ENCODE measurements at regions not wholly inside any gene's neighbourhood (a gene's known extent, or its start where the extent isn't known, plus 50 kb on each side); places are given as distances from the start of the nearest gene placed in this dataset.

DNA sequence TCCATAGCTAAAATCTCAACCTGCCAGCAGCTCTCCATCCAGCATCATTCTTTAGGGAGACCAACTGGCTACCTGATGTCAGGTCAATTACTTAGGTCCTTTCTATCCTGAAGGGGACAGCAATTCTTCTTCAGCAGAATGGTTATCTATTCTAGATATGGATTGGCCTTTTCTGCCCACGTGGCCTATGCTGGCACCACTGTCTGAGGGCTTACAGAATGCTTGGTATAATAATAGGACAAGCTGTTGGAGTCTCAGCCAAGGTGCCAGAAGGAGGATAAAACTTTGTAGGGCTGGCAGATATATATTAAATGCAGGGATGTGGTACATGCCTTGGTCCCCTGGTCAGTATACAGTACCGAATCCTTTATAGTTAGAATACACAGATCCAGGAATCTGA lies 89.8 kb upstream of the C1GALT1C1 start:
- Histone ChIP-seq H4K5ac (ENCODE audit: insufficient read length, low read depth, low read length) (no peak overlapping the region), H2AK5ac (ENCODE audit: insufficient read length, low read length) (no peak overlapping the region), H4K8ac (replicated peaks; ENCODE audit: insufficient read length, low read depth, low read length) (no peak overlapping the region), H2BK20ac (ENCODE audit: low read depth, low read length, poor library complexity, severe bottlenecking) (no peak overlapping the region), H3K18ac (ENCODE audit: insufficient read length, low read depth, low read length) (no peak overlapping the region), H4K91ac (ENCODE audit: insufficient read length, low read depth, low read length) (no peak overlapping the region), H3K9me3 (ENCODE audit: control insufficient read depth, low read depth, low read length) (peaks cover 25% of the 10 kb centered on the region), H3K27me3 (ENCODE audit: insufficient read depth, low read length) (no peaks in the 10 kb centered on the region), H2BK12ac (ENCODE audit: insufficient read length, low read depth, low read length) (no peak overlapping the region), H3K14ac (ENCODE audit: insufficient read depth, low read length) (no peak overlapping the region), H3K56ac (ENCODE audit: insufficient read length, low read depth, low read length) (no peak overlapping the region), H2BK5ac (ENCODE audit: insufficient read length, low read length) (no peak overlapping the region), H3K4me1 (ENCODE audit: insufficient read depth, low read length) (no peaks in the 10 kb centered on the region), H3K27ac (ENCODE audit: insufficient read length, low read depth, low read length) (no peak overlapping the region), H4K20me1 (ENCODE audit: control insufficient read depth, insufficient read depth, insufficient read length) (no peaks in the 10 kb centered on the region), H3K23ac (ENCODE audit: insufficient read length, low read depth, low read length) (no peak overlapping the region), H2BK120ac (ENCODE audit: low read depth, low read length, poor library complexity, severe bottlenecking) (no peak overlapping the region), H3T11ph (ENCODE audit: low read length) (no peak overlapping the region), H3K79me2 (ENCODE audit: insufficient read depth, low read length) (no peaks in the 10 kb centered on the region), H2AFZ (ENCODE audit: low read length) (no peak overlapping the region), H2BK15ac (ENCODE audit: low read depth, low read length) (no peak overlapping the region), H3K4ac (ENCODE audit: low read depth, low read length) (no peak overlapping the region), H3K4me2 (ENCODE audit: insufficient read depth, insufficient read length, low read length) (no peak overlapping the region), H3K23me2 (ENCODE audit: insufficient read length, low read depth, low read length, poor library complexity, severe bottlenecking) (no peaks in the 10 kb centered on the region), H3K79me1 (ENCODE audit: insufficient read depth, low read depth, low read length, poor library complexity, severe bottlenecking) (no peaks in the 10 kb centered on the region), H3K9ac (ENCODE audit: extremely low read depth, insufficient read length, low read length) (no peak overlapping the region)
- Mint-ChIP-seq H3K4me1 (no peaks in the 10 kb centered on the region), H3K9me3 (peaks cover 67 to 69% of the 10 kb centered on the region in 2 experiments), H3K4me3 (no peak overlapping the region), H3K27ac (no peak overlapping the region), H3K36me3 (ENCODE audit: insufficient read depth in 1 of 3, low read depth in 3 of 3) (peaks cover 0 to 2% (median 0%) of the 10 kb centered on the region in 3 experiments; a peak in 1 of 7 replicates), H3K27me3 (ENCODE audit: low read depth) (peaks cover 11% of the 10 kb centered on the region)
- no CpG with 5 or more reads among the region's 2 CpGs for WGBS (ENCODE audit: extremely low coverage, insufficient read length, low lambda C conversion rate)
- TF ChIP-seq, protein P1, sequence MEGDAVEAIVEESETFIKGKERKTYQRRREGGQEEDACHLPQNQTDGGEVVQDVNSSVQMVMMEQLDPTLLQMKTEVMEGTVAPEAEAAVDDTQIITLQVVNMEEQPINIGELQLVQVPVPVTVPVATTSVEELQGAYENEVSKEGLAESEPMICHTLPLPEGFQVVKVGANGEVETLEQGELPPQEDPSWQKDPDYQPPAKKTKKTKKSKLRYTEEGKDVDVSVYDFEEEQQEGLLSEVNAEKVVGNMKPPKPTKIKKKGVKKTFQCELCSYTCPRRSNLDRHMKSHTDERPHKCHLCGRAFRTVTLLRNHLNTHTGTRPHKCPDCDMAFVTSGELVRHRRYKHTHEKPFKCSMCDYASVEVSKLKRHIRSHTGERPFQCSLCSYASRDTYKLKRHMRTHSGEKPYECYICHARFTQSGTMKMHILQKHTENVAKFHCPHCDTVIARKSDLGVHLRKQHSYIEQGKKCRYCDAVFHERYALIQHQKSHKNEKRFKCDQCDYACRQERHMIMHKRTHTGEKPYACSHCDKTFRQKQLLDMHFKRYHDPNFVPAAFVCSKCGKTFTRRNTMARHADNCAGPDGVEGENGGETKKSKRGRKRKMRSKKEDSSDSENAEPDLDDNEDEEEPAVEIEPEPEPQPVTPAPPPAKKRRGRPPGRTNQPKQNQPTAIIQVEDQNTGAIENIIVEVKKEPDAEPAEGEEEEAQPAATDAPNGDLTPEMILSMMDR (conservative IDR thresholded peaks at IDR 0.05): no peak
- DNase-seq: no peak
